Stimulated activated CD8-positive, alpha-beta memory T cell treated with anti-CD3 and anti-CD28 coated beads, Interleukin-15, amount 100 ng/mL, for 48 hours (primary cell): ENCODE measurements at regions not wholly inside any gene's neighbourhood (a gene's known extent, or its start where the extent isn't known, plus 50 kb on each side); places are given as distances from the start of the nearest gene placed in this dataset.
A peak's percentile ranks its signal among the peaks of the same experiment; 100 is the strongest.
"Not testable (repeated sequence)": the region's sequence is repeated elsewhere in the genome, so short reads cannot be mapped to it uniquely, and the experiment has no call there.

Experiments
- DNase-seq, 2 donors: peaks; one replicate each; pipeline ENCODE4 v3.0.0-alpha.2; 2020; ENCODE audit warnings: low read depth in 2 of 2

- no peak for DNase-seq
Observed at GRCh38 chrY:7318122-7318521, 406.6 kb upstream of the AMELY start.

GRCh38 chrY:7317571-7317970, 406.0 kb upstream of the AMELY start:
- no peak for DNase-seq

- DNase-seq, result peak in 1 of 2 donors; percentile 49
Observed at GRCh38 chrY:7310482-7311269, 399.1 kb upstream of the AMELY start.

- no peak for DNase-seq
Observed at GRCh38 chrY:7308816-7309215, 397.3 kb upstream of the AMELY start.

- no peak for DNase-seq
Observed at GRCh38 chrY:7302306-7302705, 390.8 kb upstream of the AMELY start.

GRCh38 chrY:7299960-7300359, 388.4 kb upstream of the AMELY start:
- no peak for DNase-seq

GRCh38 chrY:7292113-7292512, 380.6 kb upstream of the AMELY start:
- DNase-seq, result no peak

- DNase-seq, result no peak
Observed at GRCh38 chrY:7289889-7290833, 378.6 kb upstream of the AMELY start.

GRCh38 chrY:7288611-7289010, 377.1 kb upstream of the AMELY start:
- no peak for DNase-seq

GRCh38 chrY:7287963-7288362, 376.4 kb upstream of the AMELY start:
- not testable (repeated sequence) for DNase-seq

- no peak for DNase-seq
Observed at GRCh38 chrY:7285388-7285787, 373.8 kb upstream of the AMELY start.

GRCh38 chrY:7283001-7283400, 371.4 kb upstream of the AMELY start:
- no peak for DNase-seq

GRCh38 chrY:7280151-7280740, 368.7 kb upstream of the AMELY start:
- not testable (repeated sequence) for DNase-seq

GRCh38 chrY:7275751-7276150, 364.2 kb upstream of the AMELY start:
- no peak for DNase-seq

- DNase-seq, result no peak
Observed at GRCh38 chrY:7275014-7275413, 363.5 kb upstream of the AMELY start.

- no peak for DNase-seq
Observed at GRCh38 chrY:7274369-7274913, 362.9 kb upstream of the AMELY start.

GRCh38 chrY:7273587-7274203, 362.1 kb upstream of the AMELY start:
- peak in 1 of 2 donors; percentile 85 for DNase-seq

- peak in 1 of 2 donors; percentile 32 for DNase-seq
Observed at GRCh38 chrY:7272556-7273195, 361.1 kb upstream of the AMELY start.

- no peak for DNase-seq
Observed at GRCh38 chrY:7263773-7264172, 352.2 kb upstream of the AMELY start.

- DNase-seq, result no peak
Observed at GRCh38 chrY:7262531-7262930, 351.0 kb upstream of the AMELY start.

GRCh38 chrY:7261254-7261653, 349.7 kb upstream of the AMELY start:
- DNase-seq, result no peak
